HepG2 (cell line): ENCODE measurements at regions not wholly inside any gene's neighbourhood (a gene's known extent, or its start where the extent isn't known, plus 50 kb on each side); places are given as distances from the start of the nearest gene placed in this dataset.

Experiments
- ATAC-seq: fragments of 200-7000 bp; cut with Tn5 transposase; 3 replicates; pipeline ENCODE4 v1.9.1; 2020; ENCODE audit warnings: mild to moderate bottlenecking, moderate library complexity
- BruUV-seq: library from RNA; stranded (reverse); fragments of 400-500 nt; replicated peaks from 2 replicates; lab custom pipeline; 2021; lab: Mats Ljungman, UMichigan
- CTCF ChIA-PET: fragments of 300-600 bp; formaldehyde crosslinking; extraction: SDS; loops from one replicate; lab custom pipeline; 2021; ENCODE audit warnings: low total read pairs, inconsistent platforms, low intra/inter-chr PET ratio; lab: Yijun Ruan, JAX
- POLR2A ChIA-PET: fragments of 350-600 bp; sonication (Branson Sonifier 250); formaldehyde crosslinking; loops from one replicate; lab custom pipeline; 2020; ENCODE audit warnings: antibody characterized with exemption, inconsistent platforms; lab: Yijun Ruan, JAX
- DNase-seq: peaks from one replicate; pipeline ENCODE4 v3.0.0-alpha.2; 2015; ENCODE audit warnings: low spot score
- FAIRE-seq: peaks from 3 replicates; lab custom pipeline; 2011; peaks lifted over from hg19 to GRCh38; lab: Jason Lieb, UNC
- H2AFZ ChIP-seq: one replicate; pipeline ENCODE4 v1.6.1; 2011; ENCODE audit warnings: low read length, inconsistent platforms
- H3K27ac ChIP-seq: fragments of 300-600 bp; 3 replicates; pipeline ENCODE4 v1.8.0; 2011; ENCODE audit warnings: mixed run types, mild to moderate bottlenecking, mixed read lengths, low read length, inconsistent platforms; ENCODE audit not compliant: insufficient read depth; ENCODE audit errors: extremely low read length
- H3K27me3 ChIP-seq, 2 experiments: fragments of 200-600 bp in 1 of 2; 2 replicates in 1 of 2; 3 replicates in 1 of 2; pipeline versions ENCODE4 v1.6.0 to v1.8.0; 2011; ENCODE audit warnings: low read length in 2 of 2, mild to moderate bottlenecking in 2 of 2, moderate library complexity in 2 of 2, inconsistent platforms in 1 of 2; ENCODE audit not compliant: insufficient read depth in 2 of 2, control insufficient read depth in 1 of 2
- H3K36me3 ChIP-seq, 2 experiments: fragments of 200-600 bp in 1 of 2; replicated peaks in 1 of 2; 2 replicates in 1 of 2; 3 replicates in 1 of 2; pipeline versions ENCODE4 v1.5.1 to v1.8.0; 2011; ENCODE audit warnings: low read length in 2 of 2, inconsistent platforms in 1 of 2; ENCODE audit not compliant: insufficient read depth in 2 of 2, control insufficient read depth in 1 of 2
- H3K4me1 ChIP-seq: 2 replicates; pipeline ENCODE4 v1.5.1; 2012; ENCODE audit warnings: low read length, inconsistent platforms; ENCODE audit not compliant: insufficient read depth
- H3K4me2 ChIP-seq: 2 replicates; pipeline ENCODE4 v1.6.0; 2011; ENCODE audit warnings: low read depth, low read length, inconsistent platforms
- H3K4me3 ChIP-seq, 3 experiments: fragments of 200-600 bp in 1 of 3; sonication (generic), shearing (Covaris generic) in 1 of 3; replicated peaks in 1 of 3; 2 replicates each; pipeline ENCODE4 v1.5.1; 2011 to 2016; ENCODE audit warnings: low read length in 3 of 3, inconsistent platforms in 2 of 3, low read depth in 2 of 3, mild to moderate bottlenecking in 2 of 3, control low read depth in 1 of 3, mixed read lengths in 1 of 3; ENCODE audit not compliant: insufficient read depth in 1 of 3
- H3K79me2 ChIP-seq: one replicate; pipeline ENCODE4 v1.6.1; 2011; ENCODE audit warnings: low read length, inconsistent platforms; ENCODE audit not compliant: insufficient read depth
- H3K9ac ChIP-seq: 2 replicates; pipeline ENCODE4 v1.6.0; 2011; ENCODE audit warnings: mild to moderate bottlenecking, low read depth, low read length, inconsistent platforms; ENCODE audit not compliant: insufficient read depth
- H3K9me3 ChIP-seq: 2 replicates; pipeline ENCODE4 v1.5.1; 2012; ENCODE audit warnings: mild to moderate bottlenecking, low read length
- H4K20me1 ChIP-seq: 2 replicates; pipeline ENCODE4 v1.6.0; 2011; ENCODE audit warnings: inconsistent platforms, mild to moderate bottlenecking, low read length, moderate library complexity; ENCODE audit not compliant: insufficient read depth
- CEBPB ChIP-seq: IDR thresholded peaks from 2 replicates; pipeline ENCODE4 v1.6.1; 2011; ENCODE audit warnings: low read depth, low read length, improper control_type of control experiment, borderline replicate concordance
- NCOA2 ChIP-seq: sonication (generic); formaldehyde crosslinking; IDR thresholded peaks from 2 replicates; pipeline ENCODE4 v1.8.0; 2022; ENCODE audit warnings: inconsistent platforms
- ZBTB3 ChIP-seq: sonication (generic); formaldehyde crosslinking; IDR thresholded peaks from 2 replicates; pipeline ENCODE4 v1.4.0; 2020; ENCODE audit warnings: low read depth, mild to moderate bottlenecking, moderate library complexity, missing genetic modification reagents, borderline replicate concordance
- ZBTB49 ChIP-seq: sonication (generic); formaldehyde crosslinking; IDR thresholded peaks from 2 replicates; pipeline ENCODE4 v1.4.0; 2020; ENCODE audit warnings: missing genetic modification reagents, borderline replicate concordance
- WGBS: methylation state at CpG from one replicate; pipeline ENCODE4 v1.1.6; 2017; ENCODE audit warnings: low lambda C conversion rate; 5-methylcytosine and 5-hydroxymethylcytosine counted together
- in situ Hi-C: cut with HindIII; loops from 2 replicates; pipeline ENCODE4 v1.10.0; 2017; ENCODE audit warnings: low pct_unique_long_range_greater_than_20kb; ENCODE audit not compliant: extremely low pct_ligation_motif_present
- intact Hi-C: fragments of 100-400 bp; cut with micrococcal nuclease; formaldehyde crosslinking; loops from one replicate; pipeline ENCODE4 v1.10.0; 2022; ENCODE audit not compliant: unreplicated experiment
- TF ChIP-seq, protein P1 (sequence below): sonication (generic); formaldehyde crosslinking; IDR thresholded peaks from 2 replicates; pipeline ENCODE4 v1.4.0; 2020; ENCODE audit warnings: mild to moderate bottlenecking, missing genetic modification reagents
- TF ChIP-seq, protein P2 (sequence below): IDR thresholded peaks from 2 replicates; pipeline ENCODE4 v1.6.1; 2012; ENCODE audit warnings: low read depth, low read length, improper control_type of control experiment

GRCh38 chr3:45283471-45283870 is 57.4 kb upstream of the TMEM158 start:
- TF ChIP-seq, protein P1, sequence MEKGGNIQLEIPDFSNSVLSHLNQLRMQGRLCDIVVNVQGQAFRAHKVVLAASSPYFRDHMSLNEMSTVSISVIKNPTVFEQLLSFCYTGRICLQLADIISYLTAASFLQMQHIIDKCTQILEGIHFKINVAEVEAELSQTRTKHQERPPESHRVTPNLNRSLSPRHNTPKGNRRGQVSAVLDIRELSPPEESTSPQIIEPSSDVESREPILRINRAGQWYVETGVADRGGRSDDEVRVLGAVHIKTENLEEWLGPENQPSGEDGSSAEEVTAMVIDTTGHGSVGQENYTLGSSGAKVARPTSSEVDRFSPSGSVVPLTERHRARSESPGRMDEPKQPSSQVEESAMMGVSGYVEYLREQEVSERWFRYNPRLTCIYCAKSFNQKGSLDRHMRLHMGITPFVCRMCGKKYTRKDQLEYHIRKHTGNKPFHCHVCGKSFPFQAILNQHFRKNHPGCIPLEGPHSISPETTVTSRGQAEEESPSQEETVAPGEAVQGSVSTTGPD, result no peak
- TF ChIP-seq ZBTB49 (CRISPR knock-in tag), result no peak
- TF ChIP-seq CEBPB, result no peak
- TF ChIP-seq ZBTB3 (CRISPR knock-in tag), result no peak
- TF ChIP-seq NCOA2 (CRISPR knock-in tag), result no peak
- TF ChIP-seq, protein P2, sequence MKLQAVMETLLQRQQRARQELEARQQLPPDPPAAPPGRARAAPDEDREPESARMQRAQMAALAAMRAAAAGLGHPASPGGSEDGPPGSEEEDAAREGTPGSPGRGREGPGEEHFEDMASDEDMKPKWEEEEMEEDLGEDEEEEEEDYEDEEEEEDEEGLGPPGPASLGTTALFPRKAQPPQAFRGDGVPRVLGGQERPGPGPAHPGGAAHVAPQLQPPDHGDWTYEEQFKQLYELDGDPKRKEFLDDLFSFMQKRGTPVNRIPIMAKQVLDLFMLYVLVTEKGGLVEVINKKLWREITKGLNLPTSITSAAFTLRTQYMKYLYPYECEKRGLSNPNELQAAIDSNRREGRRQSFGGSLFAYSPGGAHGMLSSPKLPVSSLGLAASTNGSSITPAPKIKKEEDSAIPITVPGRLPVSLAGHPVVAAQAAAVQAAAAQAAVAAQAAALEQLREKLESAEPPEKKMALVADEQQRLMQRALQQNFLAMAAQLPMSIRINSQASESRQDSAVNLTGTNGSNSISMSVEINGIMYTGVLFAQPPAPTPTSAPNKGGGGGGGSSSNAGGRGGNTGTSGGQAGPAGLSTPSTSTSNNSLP, result no peak
- 0% methylated on average over 2 of the region's 2 CpGs for WGBS
- no peaks in the 10 kb centered on the region for H3K79me2 ChIP-seq
- FAIRE-seq, result no peak
- H2AFZ ChIP-seq, result no peak overlapping the region
- H3K9ac ChIP-seq, result no peak overlapping the region
- H3K4me3 ChIP-seq, result no peak overlapping the region
- H4K20me1 ChIP-seq, result no peaks in the 10 kb centered on the region
- ChIA-PET CTCF (no interaction called here), POLR2A (no interaction called here)
- no peak overlapping the region for H3K27ac ChIP-seq
- no peaks in the 10 kb centered on the region for H3K9me3 ChIP-seq
- H3K4me1 ChIP-seq, result no peaks in the 10 kb centered on the region
- ATAC-seq, result no peak
- intact Hi-C loops, result no loop called here
- no peak for DNase-seq
- H3K27me3 ChIP-seq, result peaks cover 0 to 3% of the 10 kb centered on the region in 2 experiments; a peak in 1 of 5 replicates
- in situ Hi-C loops, result no loop called here
- no TSS peak for BruUV-seq
- no peaks in the 10 kb centered on the region for H3K36me3 ChIP-seq
- no peak overlapping the region for H3K4me2 ChIP-seq
